Ovary (tissue), 3 donors: ENCODE measurements at regions not wholly inside any gene's neighbourhood (a gene's known extent, or its start where the extent isn't known, plus 50 kb on each side); places are given as distances from the start of the nearest gene placed in this dataset.

Experiments
- CTCF ChIP-seq, 3 donors: fragments of 450-650 bp in 2 of 3; fragments of 200-600 bp in 1 of 3; IDR thresholded peaks; one replicate each; pipeline versions ENCODE4 v1.5.1 to v1.8.0; 2016 to 2022; ENCODE audit warnings: antibody characterized with exemption in 3 of 3, mild to moderate bottlenecking in 1 of 3
- EP300 ChIP-seq: sonication (generic); formaldehyde crosslinking; IDR thresholded peaks from one replicate; pipeline ENCODE4 v1.6.1; 2017; ENCODE audit warnings: antibody characterized with exemption
- donor health status: DM: no; HTN: no; CAD: no.

- TF ChIP-seq EP300 (no peak), CTCF (IDR thresholded peaks at IDR 0.05) (no peak)
Measured at GRCh38 chr12:126337556-126338441, 1272.6 kb downstream of the AACS start.
